ENCODE measurements at regions not wholly inside any gene's neighbourhood (a gene's known extent, or its start where the extent isn't known, plus 50 kb on each side); places are given as distances from the start of the nearest gene placed in this dataset.

- 87 to 88% methylated on average over 5 of the region's 5 CpGs for WGBS, 2 donors
- no peak overlapping the region for H3K4me3 ChIP-seq (ENCODE audit: low read depth in 1 of 2, low read length in 2 of 2)
- peaks cover 6% of the 10 kb centered on the region in 2 donors for H3K9me3 ChIP-seq (ENCODE audit: control insufficient read depth in 2 of 2, insufficient read depth in 1 of 2, low read depth in 1 of 2, low read length in 1 of 2)
- no peak overlapping the region for H3K27ac ChIP-seq (ENCODE audit: low read depth in 2 of 2, low read length in 1 of 2)
- no peaks in the 10 kb centered on the region for H3K36me3 ChIP-seq (ENCODE audit: control insufficient read depth in 2 of 2, insufficient read depth in 2 of 2, low read length in 1 of 2)
- H3K4me1 ChIP-seq (ENCODE audit: control insufficient read depth in 2 of 2, insufficient read depth in 2 of 2, low read length in 1 of 2): no peaks in the 10 kb centered on the region
- H3K27me3 ChIP-seq (ENCODE audit: control insufficient read depth in 1 of 2, insufficient read depth in 2 of 2, low read length in 2 of 2): no peaks in the 10 kb centered on the region
These were observed 330.2 kb downstream of the GABRB3 start for GRCh38 chr15:26442680-26443079.

GRCh38 chr15:26439681-26440080 lies 333.2 kb downstream of the GABRB3 start:
- no peaks in the 10 kb centered on the region for H3K27me3 ChIP-seq (ENCODE audit: control insufficient read depth in 1 of 2, insufficient read depth in 2 of 2, low read length in 2 of 2)
- WGBS, 2 donors: 55 to 57% methylated on average over 3 of the region's 3 CpGs
- H3K9me3 ChIP-seq (ENCODE audit: control insufficient read depth in 2 of 2, insufficient read depth in 1 of 2, low read depth in 1 of 2, low read length in 1 of 2): peaks cover 9 to 14% of the 10 kb centered on the region in 2 donors
- H3K36me3 ChIP-seq (ENCODE audit: control insufficient read depth in 2 of 2, insufficient read depth in 2 of 2, low read length in 1 of 2): no peaks in the 10 kb centered on the region
- no peak overlapping the region for H3K27ac ChIP-seq (ENCODE audit: low read depth in 2 of 2, low read length in 1 of 2)
- H3K4me1 ChIP-seq (ENCODE audit: control insufficient read depth in 2 of 2, insufficient read depth in 2 of 2, low read length in 1 of 2): no peaks in the 10 kb centered on the region
- no peak overlapping the region for H3K4me3 ChIP-seq (ENCODE audit: low read depth in 1 of 2, low read length in 2 of 2)

- H3K9me3 ChIP-seq (ENCODE audit: control insufficient read depth in 2 of 2, insufficient read depth in 1 of 2, low read depth in 1 of 2, low read length in 1 of 2): peaks cover 9 to 14% of the 10 kb centered on the region in 2 donors
- 81 to 82% methylated on average over 6 of the region's 6 CpGs for WGBS, 2 donors
- H3K4me3 ChIP-seq (ENCODE audit: low read depth in 1 of 2, low read length in 2 of 2): no peak overlapping the region
These were observed 334.1 kb downstream of the GABRB3 start for GRCh38 chr15:26438718-26439117.

GRCh38 chr15:26438316-26438715 lies 334.6 kb downstream of the GABRB3 start:
- Histone ChIP-seq H3K36me3 (ENCODE audit: control insufficient read depth in 2 of 2, insufficient read depth in 2 of 2, low read length in 1 of 2) (no peaks in the 10 kb centered on the region), H3K4me1 (ENCODE audit: control insufficient read depth in 2 of 2, insufficient read depth in 2 of 2, low read length in 1 of 2) (no peaks in the 10 kb centered on the region), H3K27ac (ENCODE audit: low read depth in 2 of 2, low read length in 1 of 2) (no peak overlapping the region), H3K4me3 (ENCODE audit: low read depth in 1 of 2, low read length in 2 of 2) (no peak overlapping the region), H3K27me3 (ENCODE audit: control insufficient read depth in 1 of 2, insufficient read depth in 2 of 2, low read length in 2 of 2) (no peaks in the 10 kb centered on the region), H3K9me3 (ENCODE audit: control insufficient read depth in 2 of 2, insufficient read depth in 1 of 2, low read depth in 1 of 2, low read length in 1 of 2) (peaks cover 9 to 14% of the 10 kb centered on the region in 2 donors)
- WGBS, 2 donors: 45 to 56% methylated on average over 4 of the region's 4 CpGs

More at GRCh38 chr15:26438718-26439117, 334.1 kb downstream of the GABRB3 start:
- H3K4me1 ChIP-seq (ENCODE audit: control insufficient read depth in 2 of 2, insufficient read depth in 2 of 2, low read length in 1 of 2): no peaks in the 10 kb centered on the region
- no peaks in the 10 kb centered on the region for H3K36me3 ChIP-seq (ENCODE audit: control insufficient read depth in 2 of 2, insufficient read depth in 2 of 2, low read length in 1 of 2)
- no peak overlapping the region for H3K27ac ChIP-seq (ENCODE audit: low read depth in 2 of 2, low read length in 1 of 2)
- no peaks in the 10 kb centered on the region for H3K27me3 ChIP-seq (ENCODE audit: control insufficient read depth in 1 of 2, insufficient read depth in 2 of 2, low read length in 2 of 2)

- no peaks in the 10 kb centered on the region for H3K36me3 ChIP-seq (ENCODE audit: control insufficient read depth in 2 of 2, insufficient read depth in 2 of 2, low read length in 1 of 2)
- no peaks in the 10 kb centered on the region for H3K27me3 ChIP-seq (ENCODE audit: control insufficient read depth in 1 of 2, insufficient read depth in 2 of 2, low read length in 2 of 2)
- 69 to 77% methylated on average over 5 of the region's 5 CpGs for WGBS, 2 donors
- H3K4me1 ChIP-seq (ENCODE audit: control insufficient read depth in 2 of 2, insufficient read depth in 2 of 2, low read length in 1 of 2): no peaks in the 10 kb centered on the region
- no peak overlapping the region for H3K4me3 ChIP-seq (ENCODE audit: low read depth in 1 of 2, low read length in 2 of 2)
- no peak overlapping the region for H3K27ac ChIP-seq (ENCODE audit: low read depth in 2 of 2, low read length in 1 of 2)
- peaks cover 8 to 16% of the 10 kb centered on the region in 2 donors for H3K9me3 ChIP-seq (ENCODE audit: control insufficient read depth in 2 of 2, insufficient read depth in 1 of 2, low read depth in 1 of 2, low read length in 1 of 2)
These were observed 339.0 kb downstream of the GABRB3 start for GRCh38 chr15:26433818-26434217.

GRCh38 chr15:26433060-26433459 lies 339.8 kb downstream of the GABRB3 start:
- Histone ChIP-seq H3K27me3 (ENCODE audit: control insufficient read depth in 1 of 2, insufficient read depth in 2 of 2, low read length in 2 of 2) (no peaks in the 10 kb centered on the region), H3K27ac (ENCODE audit: low read depth in 2 of 2, low read length in 1 of 2) (no peak overlapping the region), H3K4me1 (ENCODE audit: control insufficient read depth in 2 of 2, insufficient read depth in 2 of 2, low read length in 1 of 2) (no peaks in the 10 kb centered on the region), H3K4me3 (ENCODE audit: low read depth in 1 of 2, low read length in 2 of 2) (no peak overlapping the region), H3K36me3 (ENCODE audit: control insufficient read depth in 2 of 2, insufficient read depth in 2 of 2, low read length in 1 of 2) (no peaks in the 10 kb centered on the region), H3K9me3 (ENCODE audit: control insufficient read depth in 2 of 2, insufficient read depth in 1 of 2, low read depth in 1 of 2, low read length in 1 of 2) (peaks cover 8 to 13% of the 10 kb centered on the region in 2 donors)
- 72 to 74% methylated on average over 2 of the region's 2 CpGs for WGBS, 2 donors

GRCh38 chr15:26421065-26421464 lies 351.8 kb downstream of the GABRB3 start:
- H3K9me3 ChIP-seq (ENCODE audit: control insufficient read depth in 2 of 2, insufficient read depth in 1 of 2, low read depth in 1 of 2, low read length in 1 of 2): peaks cover 0 to 2% of the 10 kb centered on the region in 2 donors
- WGBS, 2 donors: 70 to 75% methylated on average over 2 of the region's 2 CpGs
- no peak overlapping the region for H3K4me3 ChIP-seq (ENCODE audit: low read depth in 1 of 2, low read length in 2 of 2)
- no peaks in the 10 kb centered on the region for H3K27me3 ChIP-seq (ENCODE audit: control insufficient read depth in 1 of 2, insufficient read depth in 2 of 2, low read length in 2 of 2)
- H3K27ac ChIP-seq (ENCODE audit: low read depth in 2 of 2, low read length in 1 of 2): no peak overlapping the region
- H3K4me1 ChIP-seq (ENCODE audit: control insufficient read depth in 2 of 2, insufficient read depth in 2 of 2, low read length in 1 of 2): no peaks in the 10 kb centered on the region
- no peaks in the 10 kb centered on the region for H3K36me3 ChIP-seq (ENCODE audit: control insufficient read depth in 2 of 2, insufficient read depth in 2 of 2, low read length in 1 of 2)

- Histone ChIP-seq H3K27ac (ENCODE audit: low read depth in 2 of 2, low read length in 1 of 2) (no peak overlapping the region), H3K4me1 (ENCODE audit: control insufficient read depth in 2 of 2, insufficient read depth in 2 of 2, low read length in 1 of 2) (no peaks in the 10 kb centered on the region), H3K27me3 (ENCODE audit: control insufficient read depth in 1 of 2, insufficient read depth in 2 of 2, low read length in 2 of 2) (no peaks in the 10 kb centered on the region), H3K9me3 (ENCODE audit: control insufficient read depth in 2 of 2, insufficient read depth in 1 of 2, low read depth in 1 of 2, low read length in 1 of 2) (peaks cover 3 to 6% of the 10 kb centered on the region in 2 donors), H3K36me3 (ENCODE audit: control insufficient read depth in 2 of 2, insufficient read depth in 2 of 2, low read length in 1 of 2) (no peaks in the 10 kb centered on the region), H3K4me3 (ENCODE audit: low read depth in 1 of 2, low read length in 2 of 2) (no peak overlapping the region)
- 57 to 58% methylated on average over 4 of the region's 4 CpGs for WGBS, 2 donors
These were observed 377.2 kb downstream of the GABRB3 start for GRCh38 chr15:26395624-26396023.

- no peak overlapping the region for H3K27ac ChIP-seq (ENCODE audit: low read depth in 2 of 2, low read length in 1 of 2)
- H3K9me3 ChIP-seq (ENCODE audit: control insufficient read depth in 2 of 2, insufficient read depth in 1 of 2, low read depth in 1 of 2, low read length in 1 of 2): peaks cover 3 to 6% of the 10 kb centered on the region in 2 donors
- 64 to 70% methylated on average over 8 of the region's 8 CpGs for WGBS, 2 donors
- H3K4me1 ChIP-seq (ENCODE audit: control insufficient read depth in 2 of 2, insufficient read depth in 2 of 2, low read length in 1 of 2): no peaks in the 10 kb centered on the region
- no peaks in the 10 kb centered on the region for H3K36me3 ChIP-seq (ENCODE audit: control insufficient read depth in 2 of 2, insufficient read depth in 2 of 2, low read length in 1 of 2)
- no peak overlapping the region for H3K4me3 ChIP-seq (ENCODE audit: low read depth in 1 of 2, low read length in 2 of 2)
- no peaks in the 10 kb centered on the region for H3K27me3 ChIP-seq (ENCODE audit: control insufficient read depth in 1 of 2, insufficient read depth in 2 of 2, low read length in 2 of 2)
These were observed 378.1 kb downstream of the GABRB3 start for GRCh38 chr15:26394801-26395200.

GRCh38 chr15:26392956-26393355 lies 379.9 kb downstream of the GABRB3 start:
- H3K4me1 ChIP-seq (ENCODE audit: control insufficient read depth in 2 of 2, insufficient read depth in 2 of 2, low read length in 1 of 2): no peaks in the 10 kb centered on the region
- no peaks in the 10 kb centered on the region for H3K36me3 ChIP-seq (ENCODE audit: control insufficient read depth in 2 of 2, insufficient read depth in 2 of 2, low read length in 1 of 2)
- 92 to 94% methylated on average over 2 of the region's 2 CpGs for WGBS, 2 donors
- no peaks in the 10 kb centered on the region for H3K27me3 ChIP-seq (ENCODE audit: control insufficient read depth in 1 of 2, insufficient read depth in 2 of 2, low read length in 2 of 2)
- no peak overlapping the region for H3K4me3 ChIP-seq (ENCODE audit: low read depth in 1 of 2, low read length in 2 of 2)
- peaks cover 3 to 9% of the 10 kb centered on the region in 2 donors for H3K9me3 ChIP-seq (ENCODE audit: control insufficient read depth in 2 of 2, insufficient read depth in 1 of 2, low read depth in 1 of 2, low read length in 1 of 2)
- no peak overlapping the region for H3K27ac ChIP-seq (ENCODE audit: low read depth in 2 of 2, low read length in 1 of 2)
